ENCODE measurements at regions not wholly inside any gene's neighbourhood (a gene's known extent, or its start where the extent isn't known, plus 50 kb on each side); places are given as distances from the start of the nearest gene placed in this dataset.

- TF ChIP-seq CTCF (conservative IDR thresholded peaks at IDR 0.05; ENCODE audit: low read depth, low read length) (no peak), EZH2phosphoT487 (IDR thresholded peaks at IDR 0.05; ENCODE audit: borderline replicate concordance, low read length) (no peak), EZH2 (IDR thresholded peaks at IDR 0.05; ENCODE audit: low read length, unreplicated experiment) (no peak)
Observed at GRCh38 chr17:72311004-72311403, 190.2 kb downstream of the SOX9 start.

All from PC-3 (cell line).